Activated CD4-positive, alpha-beta memory T cell treated with anti-CD3 and anti-CD28 coated beads for 36 hours (primary cell): ENCODE measurements at regions not wholly inside any gene's neighbourhood (a gene's known extent, or its start where the extent isn't known, plus 50 kb on each side); places are given as distances from the start of the nearest gene placed in this dataset.

Experiments
- CTCF ChIA-PET: fragments of 350-600 bp; sonication (Branson Sonifier 250); formaldehyde crosslinking; loops from one replicate; lab custom pipeline; 2021; ENCODE audit warnings: antibody characterized with exemption, inconsistent platforms; lab: Charles Lee
- POLR2A ChIA-PET: fragments of 350-600 bp; sonication (Branson Sonifier 250); formaldehyde crosslinking; loops from one replicate; lab custom pipeline; 2021; ENCODE audit warnings: antibody characterized with exemption; lab: Charles Lee
- DNase-seq: peaks from one replicate; pipeline ENCODE4 v3.0.0-alpha.2; 2020
- H3K27ac Mint-ChIP-seq: one replicate; pipeline ENCODE4 v1.8.0; 2021; ENCODE audit warnings: mixed read lengths
- H3K27me3 Mint-ChIP-seq: one replicate; pipeline ENCODE4 v1.8.0; 2021; ENCODE audit warnings: mixed read lengths
- H3K36me3 Mint-ChIP-seq: one replicate; pipeline ENCODE4 v1.8.0; 2021; ENCODE audit warnings: mixed read lengths
- H3K4me1 Mint-ChIP-seq: one replicate; pipeline ENCODE4 v1.8.0; 2021; ENCODE audit warnings: low read depth, mixed read lengths
- H3K4me3 Mint-ChIP-seq: one replicate; pipeline ENCODE4 v1.8.0; 2021; ENCODE audit warnings: mild to moderate bottlenecking, mixed read lengths
- H3K9me3 Mint-ChIP-seq: one replicate; pipeline ENCODE4 v1.8.0; 2021; ENCODE audit warnings: mixed read lengths
- intact Hi-C: fragments of 100-400 bp; cut with micrococcal nuclease; formaldehyde crosslinking; loops from one replicate; pipeline ENCODE4 v1.15.1; 2023

GRCh38 chr9:27866741-27867140, 293.5 kb upstream of the C9orf72 start:
- ChIA-PET CTCF (no interaction called here), POLR2A (no interaction called here)
- Mint-ChIP-seq H3K4me1 (no peaks in the 10 kb centered on the region), H3K36me3 (no peaks in the 10 kb centered on the region), H3K27me3 (peaks cover 2% of the 10 kb centered on the region), H3K4me3 (no peak overlapping the region), H3K27ac (no peak overlapping the region), H3K9me3 (no peaks in the 10 kb centered on the region)
- DNase-seq = no peak
- intact Hi-C loops = no loop called here

DNA sequence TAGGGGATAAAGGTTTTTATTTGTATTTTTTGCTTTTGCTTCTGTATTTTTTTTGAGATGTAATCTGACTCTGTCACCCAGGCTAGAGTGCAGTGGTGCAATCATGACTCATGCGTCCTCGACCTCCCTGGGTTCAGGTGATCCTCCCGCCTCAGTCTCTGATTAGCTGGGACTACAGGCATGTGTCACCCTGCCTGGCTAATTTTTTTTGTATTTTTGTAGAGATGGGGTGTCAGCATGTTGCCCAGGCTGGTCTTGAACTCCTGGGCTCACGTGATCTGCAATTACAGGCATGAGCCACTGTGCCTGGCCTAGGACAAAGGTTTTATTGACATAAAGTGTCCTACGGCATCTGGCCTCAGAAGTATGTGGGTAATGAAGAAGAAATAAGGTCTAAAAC, 297.1 kb upstream of the C9orf72 start:
- H3K27me3 Mint-ChIP-seq = no peaks in the 10 kb centered on the region
- POLR2A ChIA-PET = no interaction called here
- H3K27ac Mint-ChIP-seq = no peak overlapping the region
- no peaks in the 10 kb centered on the region for H3K9me3 Mint-ChIP-seq
- H3K4me1 Mint-ChIP-seq = no peaks in the 10 kb centered on the region
- no peak for DNase-seq
- CTCF ChIA-PET = no interaction called here
- H3K4me3 Mint-ChIP-seq = no peak overlapping the region
- intact Hi-C loops = no loop called here
- no peaks in the 10 kb centered on the region for H3K36me3 Mint-ChIP-seq

DNA sequence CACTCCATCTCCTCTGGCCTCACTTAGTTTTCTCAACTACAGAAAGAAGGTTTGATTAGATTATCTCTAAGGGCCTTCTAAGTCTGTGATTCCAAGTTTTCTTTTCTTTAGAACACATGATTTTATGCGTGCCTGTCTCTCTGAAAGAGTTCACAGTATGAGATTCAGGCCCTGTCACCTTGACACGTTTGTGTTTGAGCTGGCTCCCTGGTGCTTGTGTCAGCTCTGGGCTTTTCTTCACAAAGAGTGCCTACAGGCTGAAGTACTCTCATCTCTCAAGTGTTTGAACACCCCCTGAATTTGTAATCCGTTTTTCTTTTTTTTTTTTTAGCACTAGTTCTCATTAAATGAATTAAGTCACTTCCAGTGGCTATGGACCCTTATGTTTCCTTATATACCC, 306.9 kb upstream of the C9orf72 start:
- H3K4me3 Mint-ChIP-seq = no peak overlapping the region
- H3K4me1 Mint-ChIP-seq = no peaks in the 10 kb centered on the region
- intact Hi-C loops = no loop called here
- CTCF ChIA-PET = interaction anchor here (0.7 kb wide), 1 partner anchor 9 kb away, joined by 3 read pairs; no protein-coding TSS in a partner anchor
- no peaks in the 10 kb centered on the region for H3K9me3 Mint-ChIP-seq
- no peaks in the 10 kb centered on the region for H3K36me3 Mint-ChIP-seq
- H3K27me3 Mint-ChIP-seq = no peaks in the 10 kb centered on the region
- DNase-seq = no peak
- no peak overlapping the region for H3K27ac Mint-ChIP-seq
- POLR2A ChIA-PET = no interaction called here

DNA sequence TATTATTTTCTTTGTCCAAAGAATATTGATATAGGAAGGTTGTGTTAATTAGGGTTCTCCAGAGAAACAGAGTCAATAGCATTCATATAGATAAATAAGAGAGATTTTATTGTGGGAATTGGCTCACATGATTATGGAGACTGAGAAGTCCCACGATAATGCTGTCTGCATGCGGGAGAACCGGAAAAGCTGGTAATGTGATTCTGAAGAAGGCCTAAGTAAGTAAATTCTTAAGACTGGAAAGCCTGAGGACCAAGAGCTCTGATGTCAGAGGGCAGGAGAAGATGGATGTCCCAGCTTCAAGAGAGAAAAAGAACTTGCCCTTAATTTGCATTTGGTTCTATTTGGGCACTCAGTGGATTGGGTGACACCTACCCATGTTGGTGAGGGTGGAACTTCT, 307.4 kb upstream of the C9orf72 start:
- intact Hi-C loops = no loop called here
- H3K9me3 Mint-ChIP-seq = no peaks in the 10 kb centered on the region
- CTCF ChIA-PET = interaction anchor here (0.7 kb wide), 1 partner anchor 9 kb away, joined by 3 read pairs; no protein-coding TSS in a partner anchor

GRCh38 chr9:27888661-27889295, 315.5 kb upstream of the C9orf72 start:
- Mint-ChIP-seq H3K4me3 (no peak overlapping the region), H3K4me1 (no peaks in the 10 kb centered on the region), H3K27ac (no peak overlapping the region), H3K36me3 (no peaks in the 10 kb centered on the region), H3K27me3 (no peaks in the 10 kb centered on the region), H3K9me3 (no peaks in the 10 kb centered on the region)
- intact Hi-C loops = loop anchor here (5.0 kb wide), 1 partner anchor 556 kb away; no protein-coding TSS in a partner anchor
- CTCF ChIA-PET = interaction anchor here (1.1 kb wide), 3 partner anchors 8 to 47 kb away, joined by 3 to 4 read pairs (median 3); no protein-coding TSS in a partner anchor
- DNase-seq = peak; percentile 57
- POLR2A ChIA-PET = no interaction called here

More for the DNA sequence above, 307.4 kb upstream of the C9orf72 start:
- Mint-ChIP-seq H3K4me3 (no peak overlapping the region), H3K36me3 (no peaks in the 10 kb centered on the region), H3K27ac (no peak overlapping the region), H3K4me1 (no peaks in the 10 kb centered on the region), H3K27me3 (no peaks in the 10 kb centered on the region)
- DNase-seq = no peak
- POLR2A ChIA-PET = no interaction called here

DNA sequence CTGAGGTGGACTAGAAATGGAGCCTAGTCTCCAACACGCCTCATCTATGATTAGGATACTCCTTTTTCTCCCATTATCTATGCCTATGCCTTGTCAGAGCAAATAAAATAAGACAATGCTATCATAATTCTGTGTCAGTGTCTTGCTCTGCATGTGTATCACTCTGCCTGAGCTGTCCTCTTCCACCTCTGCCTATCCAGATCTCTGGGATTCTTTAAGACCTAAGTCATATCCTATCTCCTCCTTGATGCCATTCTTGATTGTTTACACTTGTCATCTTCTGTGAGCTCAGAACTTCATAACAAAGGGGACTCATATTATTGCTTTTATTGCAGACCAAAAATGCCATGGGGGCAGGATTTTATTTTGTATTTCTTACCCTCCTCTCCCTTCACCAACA, 351.2 kb upstream of the C9orf72 start:
- no peaks in the 10 kb centered on the region for H3K36me3 Mint-ChIP-seq
- no peaks in the 10 kb centered on the region for H3K4me1 Mint-ChIP-seq
- no peak overlapping the region for H3K27ac Mint-ChIP-seq
- no peak for DNase-seq
- peaks cover 2% of the 10 kb centered on the region for H3K9me3 Mint-ChIP-seq
- intact Hi-C loops = no loop called here
- CTCF ChIA-PET = no interaction called here
- no peaks in the 10 kb centered on the region for H3K27me3 Mint-ChIP-seq
- H3K4me3 Mint-ChIP-seq = no peak overlapping the region
- POLR2A ChIA-PET = no interaction called here

GRCh38 chr9:27925815-27926214, 352.5 kb upstream of the C9orf72 start:
- Mint-ChIP-seq H3K4me3 (no peak overlapping the region), H3K4me1 (no peaks in the 10 kb centered on the region), H3K9me3 (no peaks in the 10 kb centered on the region), H3K27me3 (no peaks in the 10 kb centered on the region), H3K36me3 (no peaks in the 10 kb centered on the region), H3K27ac (no peak overlapping the region)
- POLR2A ChIA-PET = no interaction called here
- CTCF ChIA-PET = no interaction called here
- intact Hi-C loops = no loop called here
- no peak for DNase-seq

DNA sequence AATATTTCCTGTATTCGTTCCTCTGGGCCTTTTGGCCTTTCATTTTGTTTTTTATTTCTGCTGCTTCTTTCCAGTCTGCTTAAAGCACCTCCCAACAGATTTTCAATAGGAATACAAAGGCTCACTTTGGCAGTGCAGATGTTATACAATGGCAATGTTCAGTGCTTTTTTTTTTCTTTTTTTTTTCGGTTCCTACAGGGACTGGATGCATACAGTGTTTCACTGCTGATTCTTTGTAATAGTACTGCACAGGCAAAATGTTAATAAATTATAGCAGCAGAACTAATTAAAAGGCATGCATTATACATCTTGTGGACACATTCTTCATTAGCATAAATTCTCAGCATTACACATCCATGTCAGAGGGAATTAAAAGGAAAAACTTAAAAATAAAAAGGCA, 356.6 kb upstream of the C9orf72 start:
- ChIA-PET POLR2A (no interaction called here), CTCF (no interaction called here)
- Mint-ChIP-seq H3K9me3 (no peaks in the 10 kb centered on the region), H3K27me3 (no peaks in the 10 kb centered on the region), H3K27ac (no peak overlapping the region), H3K36me3 (no peaks in the 10 kb centered on the region), H3K4me1 (no peaks in the 10 kb centered on the region), H3K4me3 (no peak overlapping the region)
- intact Hi-C loops = no loop called here
- DNase-seq = no peak

DNA sequence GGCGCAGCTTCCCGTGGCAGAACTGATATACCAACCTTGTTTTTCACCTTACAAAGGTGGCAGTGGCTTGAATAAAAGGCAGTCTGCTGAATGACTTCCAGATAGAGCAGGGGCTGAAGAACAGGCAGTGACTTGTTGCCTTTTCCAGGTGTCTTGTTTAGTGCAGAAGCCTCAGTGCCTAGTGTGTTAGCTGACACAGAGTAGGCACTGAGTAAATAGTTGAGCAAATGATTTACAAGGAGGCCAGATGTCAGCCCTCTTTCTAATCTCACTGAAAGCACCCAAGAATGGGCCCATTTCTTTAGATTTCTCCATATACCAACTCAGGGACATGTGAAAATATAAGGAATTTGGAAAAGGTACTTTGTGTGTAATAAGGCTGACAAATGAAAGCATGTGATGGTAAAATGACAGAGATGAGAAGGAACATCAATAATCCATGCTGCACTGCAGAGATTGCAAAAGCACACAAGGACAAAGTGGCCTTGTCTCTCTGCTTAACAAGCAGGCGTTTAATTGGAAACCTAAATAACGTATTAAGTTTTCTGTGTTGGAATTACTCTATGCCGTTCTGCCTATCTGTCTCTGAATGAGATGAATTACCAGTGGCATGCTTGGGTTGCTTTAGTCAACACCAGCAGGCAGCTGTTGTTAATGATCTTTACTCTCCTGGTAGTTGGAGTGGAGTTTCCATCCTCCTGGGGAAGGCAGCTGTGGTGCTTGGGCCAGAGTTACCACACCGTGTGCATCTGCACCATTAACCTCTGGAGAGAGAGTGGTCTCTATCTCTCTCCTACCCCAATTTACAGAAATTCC, 360.1 kb upstream of the C9orf72 start:
- POLR2A ChIA-PET = no interaction called here
- Mint-ChIP-seq H3K4me1 (no peaks in the 10 kb centered on the region), H3K9me3 (no peaks in the 10 kb centered on the region), H3K27me3 (no peaks in the 10 kb centered on the region), H3K36me3 (no peaks in the 10 kb centered on the region), H3K4me3 (no peak overlapping the region), H3K27ac (no peak overlapping the region)
- intact Hi-C loops = no loop called here
- CTCF ChIA-PET = no interaction called here
- no peak for DNase-seq

- no peaks in the 10 kb centered on the region for H3K9me3 Mint-ChIP-seq
- POLR2A ChIA-PET = no interaction called here
- no peaks in the 10 kb centered on the region for H3K4me1 Mint-ChIP-seq
- no peaks in the 10 kb centered on the region for H3K36me3 Mint-ChIP-seq
- no peaks in the 10 kb centered on the region for H3K27me3 Mint-ChIP-seq
- DNase-seq = no peak
- intact Hi-C loops = no loop called here
- no peak overlapping the region for H3K4me3 Mint-ChIP-seq
- H3K27ac Mint-ChIP-seq = no peak overlapping the region
- CTCF ChIA-PET = no interaction called here
Measured at GRCh38 chr9:27934471-27934870, 361.2 kb upstream of the C9orf72 start.

DNA sequence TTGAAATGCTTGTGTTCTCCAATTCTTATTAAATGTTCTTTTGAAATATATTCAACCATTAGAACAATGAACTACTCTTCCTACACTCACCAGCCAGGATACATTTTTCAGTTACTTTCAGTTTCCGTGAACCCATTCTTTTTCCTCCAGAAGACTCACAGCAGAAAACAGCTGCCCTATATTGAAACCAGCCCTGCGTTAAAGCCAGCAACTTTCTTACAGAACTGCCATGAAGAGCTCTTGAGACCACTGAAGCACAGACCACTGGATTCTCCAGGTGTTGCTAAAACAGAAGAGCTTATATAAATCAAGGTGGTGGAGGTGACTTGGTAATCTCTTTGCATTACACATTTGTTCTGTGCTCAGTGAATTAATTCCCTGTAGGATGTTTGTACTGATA, 365.9 kb upstream of the C9orf72 start:
- H3K27me3 Mint-ChIP-seq = no peaks in the 10 kb centered on the region
- no peak overlapping the region for H3K4me3 Mint-ChIP-seq
- intact Hi-C loops = no loop called here
- no peaks in the 10 kb centered on the region for H3K4me1 Mint-ChIP-seq
- DNase-seq = no peak
- ChIA-PET POLR2A (no interaction called here), CTCF (no interaction called here)
- H3K9me3 Mint-ChIP-seq = no peaks in the 10 kb centered on the region
- no peaks in the 10 kb centered on the region for H3K36me3 Mint-ChIP-seq
- H3K27ac Mint-ChIP-seq = no peak overlapping the region

DNA sequence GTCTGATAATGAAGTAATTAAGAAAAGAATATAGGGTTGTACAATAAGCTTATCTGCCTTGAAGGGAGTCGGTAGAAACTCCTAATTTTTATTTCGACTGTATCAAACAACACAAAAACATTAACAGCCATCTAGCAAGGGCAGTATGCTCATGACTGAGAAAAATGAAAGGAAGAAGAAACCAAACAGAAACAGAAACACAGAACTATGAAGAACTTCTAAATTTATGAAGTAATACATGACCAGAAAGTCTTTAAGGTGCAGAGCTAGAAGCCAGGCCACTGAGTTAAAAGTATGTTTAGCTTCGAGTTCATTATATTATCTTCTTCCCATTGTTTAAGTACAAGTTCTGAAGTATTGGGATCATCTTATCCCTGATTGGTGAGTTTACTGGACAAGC, 367.3 kb upstream of the C9orf72 start:
- H3K36me3 Mint-ChIP-seq = no peaks in the 10 kb centered on the region
- H3K27ac Mint-ChIP-seq = no peak overlapping the region
- H3K27me3 Mint-ChIP-seq = no peaks in the 10 kb centered on the region
- intact Hi-C loops = no loop called here
- no peak for DNase-seq
- no peaks in the 10 kb centered on the region for H3K9me3 Mint-ChIP-seq
- no peak overlapping the region for H3K4me3 Mint-ChIP-seq
- CTCF ChIA-PET = no interaction called here
- no peaks in the 10 kb centered on the region for H3K4me1 Mint-ChIP-seq
- POLR2A ChIA-PET = no interaction called here

DNA sequence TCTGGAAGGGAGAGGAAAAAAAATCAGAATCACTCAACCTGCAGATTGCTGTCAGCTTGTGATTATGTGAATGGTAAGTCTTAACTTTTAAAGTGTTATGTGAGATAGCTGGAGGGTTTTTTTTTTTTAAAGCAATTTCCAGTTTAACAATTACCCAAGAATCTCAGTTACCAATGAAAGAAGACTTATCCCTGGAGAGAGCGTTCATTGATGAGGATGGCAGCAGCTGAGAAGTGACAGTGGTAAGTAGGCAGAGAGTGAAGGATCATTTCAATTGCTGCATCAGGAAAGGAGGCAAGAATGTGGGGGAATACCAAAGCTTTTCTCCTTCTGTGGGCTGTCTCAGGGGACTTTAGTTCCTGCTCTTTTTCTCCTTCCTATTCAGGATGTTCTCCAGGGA, 370.2 kb upstream of the C9orf72 start:
- H3K27ac Mint-ChIP-seq = no peak overlapping the region
- no peaks in the 10 kb centered on the region for H3K36me3 Mint-ChIP-seq
- POLR2A ChIA-PET = no interaction called here
- no peak for DNase-seq
- intact Hi-C loops = no loop called here
- no peaks in the 10 kb centered on the region for H3K9me3 Mint-ChIP-seq
- no peak overlapping the region for H3K4me3 Mint-ChIP-seq
- H3K27me3 Mint-ChIP-seq = no peaks in the 10 kb centered on the region
- H3K4me1 Mint-ChIP-seq = no peaks in the 10 kb centered on the region
- CTCF ChIA-PET = no interaction called here
